Body of pancreas (tissue), 4 donors: ENCODE measurements at regions not wholly inside any gene's neighbourhood (a gene's known extent, or its start where the extent isn't known, plus 50 kb on each side); places are given as distances from the start of the nearest gene placed in this dataset.
A peak's percentile ranks its signal among the peaks of the same experiment; 100 is the strongest.

Experiments used
- ATAC-seq: fragments of 150-250 bp; one replicate; pipeline ENCODE4 v1.9.1; 2016
- DNase-seq, 4 donors: peaks; one replicate each; pipeline ENCODE4 v3.0.0-alpha.2; 2019
- H3K27ac ChIP-seq, 4 donors: fragments of 200-600 bp; sonication (generic); 1 replicate in 3 of 4; 2 replicates in 1 of 4; pipeline versions ENCODE4 v1.5.1 to v1.6.1; 2016 to 2019; ENCODE audit warnings: mild to moderate bottlenecking in 1 of 4, mixed read lengths in 1 of 4, moderate library complexity in 1 of 4
- H3K27me3 ChIP-seq, 2 donors: fragments of 200-600 bp; sonication (generic); one replicate each; pipeline ENCODE4 v1.6.0; 2016; ENCODE audit warnings: mild to moderate bottlenecking in 1 of 2
- H3K36me3 ChIP-seq, 2 donors: fragments of 200-600 bp; sonication (generic); replicated peaks in 1 of 2; 2 replicates each; pipeline ENCODE4 v1.5.1; 2016; ENCODE audit warnings: low read depth in 2 of 2; ENCODE audit not compliant: insufficient read depth in 1 of 2
- H3K4me1 ChIP-seq: fragments of 200-600 bp; sonication (generic); one replicate; pipeline ENCODE4 v1.6.0; 2016
- H3K4me3 ChIP-seq, 2 donors: fragments of 200-600 bp; sonication (generic); 1 replicate in 1 of 2; 2 replicates in 1 of 2; pipeline ENCODE4 v1.5.1; 2016 to 2019
- H3K9me3 ChIP-seq, 3 donors: fragments of 200-600 bp; sonication (generic); 1 replicate in 2 of 3; 2 replicates in 1 of 3; pipeline ENCODE4 v1.5.1; 2016
- POLR2A ChIP-seq, 3 donors: fragments of 450-650 bp; IDR thresholded peaks; one replicate each; pipeline ENCODE4 v1.6.1; 2016; ENCODE audit warnings: antibody characterized with exemption in 3 of 3, mild to moderate bottlenecking in 2 of 3
- WGBS, 2 donors: methylation state at CpG; one replicate each; pipeline ENCODE4 v1.1.5; 2017; 5-methylcytosine and 5-hydroxymethylcytosine counted together
- intact Hi-C: fragments of 100-400 bp; cut with DNase I; formaldehyde crosslinking; loops from one replicate; pipeline ENCODE4 v1.15.1; 2023
- TF ChIP-seq, protein P1 (sequence below), 7 experiments: fragments of 450-650 bp in 4 of 7; fragments of 200-600 bp in 3 of 7; sonication (generic) in 3 of 7; IDR thresholded peaks; one replicate each; pipeline ENCODE4 v1.5.1; 2016 to 2019; ENCODE audit warnings: antibody characterized with exemption in 7 of 7

DNA sequence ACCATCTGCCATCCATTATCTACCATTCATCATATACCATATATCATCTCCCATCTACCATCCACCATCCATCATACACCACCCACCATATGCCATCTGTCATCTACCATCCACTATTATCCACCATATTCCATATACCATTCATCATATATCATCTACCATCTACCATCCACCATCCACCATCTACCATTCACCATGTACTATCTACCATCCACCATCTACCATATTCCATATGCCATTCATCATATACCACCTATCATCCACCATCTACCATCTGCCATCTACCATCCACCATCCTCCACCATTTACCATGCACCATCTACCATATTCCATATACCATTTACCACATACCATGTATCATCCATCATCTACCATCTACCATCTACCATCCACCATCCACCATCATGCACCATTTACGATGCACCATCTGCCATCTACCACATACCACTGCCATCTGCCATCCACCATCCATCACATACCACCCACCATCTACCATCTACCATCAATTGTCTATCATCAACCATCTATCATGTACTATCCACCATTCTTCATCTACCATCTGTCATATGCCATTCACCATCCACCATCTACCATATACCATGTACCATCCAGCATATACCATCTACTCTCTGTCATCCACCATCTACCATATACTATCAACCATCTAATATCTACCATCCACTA, 50.6 kb upstream of the RAB4A start:
- Histone ChIP-seq H3K27me3 (no peaks in the 10 kb centered on the region), H3K9me3 (no peaks in the 10 kb centered on the region), H3K36me3 (no peaks in the 10 kb centered on the region), H3K4me1 (peaks cover 40% of the 10 kb centered on the region), H3K27ac (peak overlapping the region; percentile 79 to 97 (median 88)), H3K4me3 (no peak overlapping the region)
- WGBS, 2 donors, result 94 to 97% methylated on average over 1 of the region's 1 CpG
- TF ChIP-seq, protein P1, sequence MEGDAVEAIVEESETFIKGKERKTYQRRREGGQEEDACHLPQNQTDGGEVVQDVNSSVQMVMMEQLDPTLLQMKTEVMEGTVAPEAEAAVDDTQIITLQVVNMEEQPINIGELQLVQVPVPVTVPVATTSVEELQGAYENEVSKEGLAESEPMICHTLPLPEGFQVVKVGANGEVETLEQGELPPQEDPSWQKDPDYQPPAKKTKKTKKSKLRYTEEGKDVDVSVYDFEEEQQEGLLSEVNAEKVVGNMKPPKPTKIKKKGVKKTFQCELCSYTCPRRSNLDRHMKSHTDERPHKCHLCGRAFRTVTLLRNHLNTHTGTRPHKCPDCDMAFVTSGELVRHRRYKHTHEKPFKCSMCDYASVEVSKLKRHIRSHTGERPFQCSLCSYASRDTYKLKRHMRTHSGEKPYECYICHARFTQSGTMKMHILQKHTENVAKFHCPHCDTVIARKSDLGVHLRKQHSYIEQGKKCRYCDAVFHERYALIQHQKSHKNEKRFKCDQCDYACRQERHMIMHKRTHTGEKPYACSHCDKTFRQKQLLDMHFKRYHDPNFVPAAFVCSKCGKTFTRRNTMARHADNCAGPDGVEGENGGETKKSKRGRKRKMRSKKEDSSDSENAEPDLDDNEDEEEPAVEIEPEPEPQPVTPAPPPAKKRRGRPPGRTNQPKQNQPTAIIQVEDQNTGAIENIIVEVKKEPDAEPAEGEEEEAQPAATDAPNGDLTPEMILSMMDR (IDR thresholded peaks at IDR 0.05), result no peak
- TF ChIP-seq POLR2A (IDR thresholded peaks at IDR 0.05), result no peak
- intact Hi-C loops, result no loop called here
- DNase-seq, result no peak
- no peak for ATAC-seq

DNA sequence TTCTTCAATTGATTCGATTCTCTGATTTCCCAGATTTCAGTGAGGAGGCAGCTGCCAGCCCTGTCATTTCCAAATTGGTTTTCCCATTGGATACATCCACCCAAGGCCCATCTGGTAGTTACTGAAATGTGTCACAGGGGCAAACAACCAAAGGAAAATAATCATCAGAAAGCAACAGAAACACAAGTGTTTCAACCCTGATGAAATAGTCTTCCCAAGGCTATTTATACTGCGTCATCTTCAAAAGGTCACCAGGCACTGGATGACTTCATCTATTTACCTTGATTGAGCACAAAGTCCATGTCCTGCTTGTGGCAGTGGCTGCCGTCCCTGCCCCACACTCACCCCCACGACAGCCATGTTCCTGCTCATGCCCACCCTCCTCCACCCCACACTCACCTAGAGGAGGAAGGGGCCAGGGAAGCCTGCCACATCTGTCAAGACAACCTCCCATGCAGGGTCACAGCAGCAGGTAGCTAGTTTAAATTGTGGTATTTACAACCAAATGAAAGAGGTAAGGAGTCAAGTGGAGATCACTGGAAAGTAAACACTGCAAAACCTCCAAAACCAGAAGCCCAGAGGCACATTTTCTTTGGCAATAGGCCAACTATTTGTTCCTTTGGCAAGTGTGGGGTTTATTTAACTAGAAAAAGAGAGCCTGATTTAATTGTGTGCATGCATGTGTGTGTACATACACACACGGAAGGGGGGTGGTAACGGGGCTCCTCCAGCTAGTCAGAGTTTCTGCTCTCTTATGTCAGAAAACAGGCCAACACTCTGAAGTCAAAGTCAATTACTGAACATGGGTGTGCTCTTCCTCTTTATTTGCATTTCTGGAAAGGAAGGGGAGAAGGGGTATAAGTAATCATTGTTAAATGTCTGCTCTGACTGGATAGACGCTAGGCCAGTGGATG, 49.5 kb upstream of the RAB4A start:
- intact Hi-C loops, result no loop called here
- H3K36me3 ChIP-seq, result no peaks in the 10 kb centered on the region
- ATAC-seq, result peak; percentile 93
- H3K9me3 ChIP-seq, result no peaks in the 10 kb centered on the region
- H3K27me3 ChIP-seq, result no peaks in the 10 kb centered on the region
- H3K27ac ChIP-seq, result peak overlapping the region; percentile 79 to 97 (median 88)
- TF ChIP-seq, protein P1 (IDR thresholded peaks at IDR 0.05), result no peak
- peak in 2 of 3 donors; percentile 38 to 45 for TF ChIP-seq POLR2A (IDR thresholded peaks at IDR 0.05)
- 19% methylated on average over 7 of the region's 7 CpGs for WGBS, 2 donors
- peak; percentile 75 to 90 (median 81) for DNase-seq
- no peak overlapping the region for H3K4me3 ChIP-seq
- peaks cover 40% of the 10 kb centered on the region for H3K4me1 ChIP-seq
